ENCODE measurements at regions not wholly inside any gene's neighbourhood (a gene's known extent, or its start where the extent isn't known, plus 50 kb on each side); places are given as distances from the start of the nearest gene placed in this dataset.

DNA sequence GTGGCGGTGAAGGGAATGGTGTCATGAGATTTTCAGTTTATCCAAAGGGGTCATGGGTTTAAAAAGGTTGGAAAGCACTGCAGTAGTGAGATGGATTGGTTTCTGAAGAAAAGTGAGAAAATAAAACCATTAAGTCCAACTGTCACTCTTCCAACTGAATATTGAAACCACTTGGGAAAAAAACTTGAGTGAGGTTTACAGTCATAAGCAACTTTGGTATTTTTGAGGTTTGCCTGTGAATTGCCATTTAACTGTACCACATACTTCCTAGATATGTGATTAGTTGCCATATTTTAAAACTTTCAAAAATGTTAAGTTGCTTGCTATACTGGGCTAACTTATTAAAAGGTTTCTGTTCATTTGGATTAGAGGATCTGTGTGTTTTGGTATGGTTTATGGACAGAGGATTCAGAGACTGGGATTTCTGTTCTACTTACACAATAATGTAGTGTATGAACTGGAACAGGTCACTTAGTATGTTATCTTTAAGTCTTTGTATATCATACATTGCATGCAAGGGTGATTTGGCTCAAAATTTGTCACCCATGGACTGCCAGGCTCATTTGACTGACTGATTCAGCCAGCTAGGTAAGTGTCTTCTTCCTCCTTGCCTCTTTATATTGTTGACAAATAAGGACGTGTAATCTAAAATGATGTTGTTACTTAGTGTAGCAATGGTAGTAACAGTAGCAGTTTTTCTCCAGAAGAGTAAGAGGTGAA is 201.4 kb upstream of the EOMES start:
- TF ChIP-seq POLR2A (IDR thresholded peaks at IDR 0.05) = no peak
- TF ChIP-seq, protein P1, sequence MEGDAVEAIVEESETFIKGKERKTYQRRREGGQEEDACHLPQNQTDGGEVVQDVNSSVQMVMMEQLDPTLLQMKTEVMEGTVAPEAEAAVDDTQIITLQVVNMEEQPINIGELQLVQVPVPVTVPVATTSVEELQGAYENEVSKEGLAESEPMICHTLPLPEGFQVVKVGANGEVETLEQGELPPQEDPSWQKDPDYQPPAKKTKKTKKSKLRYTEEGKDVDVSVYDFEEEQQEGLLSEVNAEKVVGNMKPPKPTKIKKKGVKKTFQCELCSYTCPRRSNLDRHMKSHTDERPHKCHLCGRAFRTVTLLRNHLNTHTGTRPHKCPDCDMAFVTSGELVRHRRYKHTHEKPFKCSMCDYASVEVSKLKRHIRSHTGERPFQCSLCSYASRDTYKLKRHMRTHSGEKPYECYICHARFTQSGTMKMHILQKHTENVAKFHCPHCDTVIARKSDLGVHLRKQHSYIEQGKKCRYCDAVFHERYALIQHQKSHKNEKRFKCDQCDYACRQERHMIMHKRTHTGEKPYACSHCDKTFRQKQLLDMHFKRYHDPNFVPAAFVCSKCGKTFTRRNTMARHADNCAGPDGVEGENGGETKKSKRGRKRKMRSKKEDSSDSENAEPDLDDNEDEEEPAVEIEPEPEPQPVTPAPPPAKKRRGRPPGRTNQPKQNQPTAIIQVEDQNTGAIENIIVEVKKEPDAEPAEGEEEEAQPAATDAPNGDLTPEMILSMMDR (IDR thresholded peaks at IDR 0.05) = no peak
